Hepatocyte (in vitro differentiated cells): ENCODE measurements at regions not wholly inside any gene's neighbourhood (a gene's known extent, or its start where the extent isn't known, plus 50 kb on each side); places are given as distances from the start of the nearest gene placed in this dataset.
"Not testable (repeated sequence)": the region's sequence is repeated elsewhere in the genome, so short reads cannot be mapped to it uniquely, and the experiment has no call there.

Experiments
- EZH2 ChIP-seq: fragments of 200-600 bp; sonication (generic); IDR thresholded peaks from 2 replicates; pipeline ENCODE4 v1.6.1; 2016; ENCODE audit warnings: antibody characterized with exemption, mild to moderate bottlenecking, borderline replicate concordance
- EZH2phosphoT487 ChIP-seq: fragments of 200-600 bp; sonication (generic); IDR thresholded peaks from one replicate; pipeline ENCODE4 v1.6.1; 2018; ENCODE audit warnings: antibody characterized with exemption, mild to moderate bottlenecking, low read depth, moderate library complexity; ENCODE audit not compliant: unreplicated experiment, severe bottlenecking
- TF ChIP-seq, protein P1 (sequence below): fragments of 200-600 bp; sonication (generic); IDR thresholded peaks from 2 replicates; pipeline ENCODE4 v1.5.1; 2016; ENCODE audit warnings: antibody characterized with exemption, mild to moderate bottlenecking; ENCODE audit not compliant: poor library complexity

- TF ChIP-seq, protein P1, sequence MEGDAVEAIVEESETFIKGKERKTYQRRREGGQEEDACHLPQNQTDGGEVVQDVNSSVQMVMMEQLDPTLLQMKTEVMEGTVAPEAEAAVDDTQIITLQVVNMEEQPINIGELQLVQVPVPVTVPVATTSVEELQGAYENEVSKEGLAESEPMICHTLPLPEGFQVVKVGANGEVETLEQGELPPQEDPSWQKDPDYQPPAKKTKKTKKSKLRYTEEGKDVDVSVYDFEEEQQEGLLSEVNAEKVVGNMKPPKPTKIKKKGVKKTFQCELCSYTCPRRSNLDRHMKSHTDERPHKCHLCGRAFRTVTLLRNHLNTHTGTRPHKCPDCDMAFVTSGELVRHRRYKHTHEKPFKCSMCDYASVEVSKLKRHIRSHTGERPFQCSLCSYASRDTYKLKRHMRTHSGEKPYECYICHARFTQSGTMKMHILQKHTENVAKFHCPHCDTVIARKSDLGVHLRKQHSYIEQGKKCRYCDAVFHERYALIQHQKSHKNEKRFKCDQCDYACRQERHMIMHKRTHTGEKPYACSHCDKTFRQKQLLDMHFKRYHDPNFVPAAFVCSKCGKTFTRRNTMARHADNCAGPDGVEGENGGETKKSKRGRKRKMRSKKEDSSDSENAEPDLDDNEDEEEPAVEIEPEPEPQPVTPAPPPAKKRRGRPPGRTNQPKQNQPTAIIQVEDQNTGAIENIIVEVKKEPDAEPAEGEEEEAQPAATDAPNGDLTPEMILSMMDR, result not testable (repeated sequence)
- not testable (repeated sequence) for TF ChIP-seq EZH2, EZH2phosphoT487
Measured at GRCh38 chr9:63909076-63909475, 1375.9 kb downstream of the FOXD4L5 start.
